Aorta (tissue), 5 donors: ENCODE measurements at regions not wholly inside any gene's neighbourhood (a gene's known extent, or its start where the extent isn't known, plus 50 kb on each side); places are given as distances from the start of the nearest gene placed in this dataset.
"Not testable (repeated sequence)": the region's sequence is repeated elsewhere in the genome, so short reads cannot be mapped to it uniquely, and the experiment has no call there.

Experiments
- ATAC-seq: fragments of 200-7000 bp; cut with Tn5 transposase; one replicate; pipeline ENCODE4 v1.9.1; 2022; ENCODE audit warnings: moderate library complexity; ENCODE audit not compliant: low FRiP score
- DNase-seq, 2 donors: peaks; one replicate each; pipeline ENCODE4 v3.0.0-alpha.2; 2020
- H3K27ac ChIP-seq, 2 donors: one replicate each; pipeline ENCODE4 v1.5.1; 2013; ENCODE audit warnings: low read length in 2 of 2, mild to moderate bottlenecking in 2 of 2, moderate library complexity in 2 of 2, control low read depth in 1 of 2, inconsistent platforms in 1 of 2, low read depth in 1 of 2
- H3K27me3 ChIP-seq, 2 donors: one replicate each; pipeline ENCODE4 v1.6.1; 2013; ENCODE audit warnings: control low read depth in 1 of 2, low read length in 1 of 2, mild to moderate bottlenecking in 1 of 2, moderate library complexity in 1 of 2; ENCODE audit not compliant: insufficient read depth in 2 of 2, control insufficient read depth in 1 of 2
- H3K36me3 ChIP-seq, 2 donors: one replicate each; pipeline ENCODE4 v1.6.1; 2013; ENCODE audit warnings: control low read depth in 1 of 2, low read length in 1 of 2, mild to moderate bottlenecking in 1 of 2; ENCODE audit not compliant: insufficient read depth in 2 of 2, control insufficient read depth in 1 of 2
- H3K4me1 ChIP-seq, 2 donors: one replicate each; pipeline ENCODE4 v1.6.1; 2013; ENCODE audit warnings: low read length in 2 of 2, control low read depth in 1 of 2, mild to moderate bottlenecking in 1 of 2, moderate library complexity in 1 of 2; ENCODE audit not compliant: insufficient read depth in 2 of 2, control insufficient read depth in 1 of 2
- H3K4me3 ChIP-seq, 2 donors: one replicate each; pipeline ENCODE4 v1.5.1; 2013; ENCODE audit warnings: low read length in 2 of 2, control low read depth in 1 of 2, mild to moderate bottlenecking in 1 of 2
- H3K9me3 ChIP-seq: one replicate; pipeline ENCODE4 v1.6.1; 2013; ENCODE audit warnings: mild to moderate bottlenecking, low read length; ENCODE audit not compliant: control insufficient read depth
- WGBS, 2 donors: extraction: QIAGEN DNeasy Blood & Tissue Kit; methylation state at CpG; one replicate each; pipeline ENCODE4 v1.1.7; 2013; 5-methylcytosine and 5-hydroxymethylcytosine counted together
- intact Hi-C, 2 donors: fragments of 100-400 bp; cut with DNase I; formaldehyde crosslinking; loops; one replicate each; pipeline versions ENCODE4 v1.14.2 to v1.15.0; 2022
- donor health status: healthy with polysubstance abuse.
- donor health status: Bipolar disorder and iron deficiency.
- donor health status: DM: no; HTN: no; CAD: no.
- donor health status: DM: no; HTN: no; CAD: no.
- donor health status: DM: yes; HTN: yes; CAD: no.

DNA sequence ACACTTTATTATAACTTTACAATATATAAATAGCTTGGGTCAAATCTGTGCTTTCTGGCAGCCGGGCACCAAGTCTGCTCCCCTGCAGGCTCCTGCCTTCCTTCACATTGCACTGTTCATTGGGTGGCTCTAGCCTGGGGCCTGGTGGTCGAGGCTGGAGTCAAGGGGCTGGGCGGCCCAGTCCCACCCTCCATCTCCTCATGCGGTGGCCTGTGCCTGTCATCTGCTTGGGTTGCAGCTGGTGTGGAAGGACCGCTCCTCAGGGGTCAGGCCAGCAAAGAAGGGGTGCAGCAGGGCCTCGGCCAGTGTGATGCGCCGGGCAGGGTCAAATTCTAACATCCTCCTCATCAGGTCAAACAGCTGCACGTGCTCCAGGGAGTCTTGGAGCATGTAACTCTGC is 106.7 kb upstream of the SLC24A2 start:
- 77 to 80% methylated on average over 7 to 9 of the region's 9 CpGs for WGBS, 2 donors
- intact Hi-C loops, H3K36me3 ChIP-seq, H3K27me3 ChIP-seq, H3K4me3 ChIP-seq, H3K9me3 ChIP-seq, H3K27ac ChIP-seq, DNase-seq, H3K4me1 ChIP-seq: not testable (repeated sequence)
- ATAC-seq = peak; percentile 26

DNA sequence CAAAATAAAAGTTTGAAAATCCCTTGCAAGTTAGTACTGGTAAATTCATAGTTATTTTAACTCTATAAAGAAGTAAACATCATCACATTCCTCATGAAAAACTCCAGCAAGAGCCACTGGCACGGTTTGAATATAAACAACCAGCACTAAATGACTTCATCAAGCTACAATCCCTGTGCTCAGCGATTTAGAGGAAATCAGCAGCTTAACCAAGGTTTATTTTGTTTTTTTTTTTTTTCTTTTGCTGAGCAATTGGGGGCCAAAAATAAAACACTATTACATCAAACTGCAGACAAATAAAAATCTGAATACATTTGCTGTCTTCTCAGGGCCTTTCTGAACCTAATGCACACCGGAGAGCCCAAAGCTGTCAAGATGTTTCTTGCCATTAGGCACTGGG is 106.2 kb upstream of the SLC24A2 start:
- H3K36me3 ChIP-seq = no peaks in the 10 kb centered on the region
- H3K4me1 ChIP-seq = no peaks in the 10 kb centered on the region
- WGBS, 2 donors = 6% methylated on average over 3 of the region's 3 CpGs
- no peak for ATAC-seq
- H3K27ac ChIP-seq = no peak overlapping the region
- DNase-seq = no peak
- H3K9me3 ChIP-seq = no peaks in the 10 kb centered on the region
- no peak overlapping the region for H3K4me3 ChIP-seq
- H3K27me3 ChIP-seq = no peaks in the 10 kb centered on the region
- intact Hi-C loops = no loop called here

DNA sequence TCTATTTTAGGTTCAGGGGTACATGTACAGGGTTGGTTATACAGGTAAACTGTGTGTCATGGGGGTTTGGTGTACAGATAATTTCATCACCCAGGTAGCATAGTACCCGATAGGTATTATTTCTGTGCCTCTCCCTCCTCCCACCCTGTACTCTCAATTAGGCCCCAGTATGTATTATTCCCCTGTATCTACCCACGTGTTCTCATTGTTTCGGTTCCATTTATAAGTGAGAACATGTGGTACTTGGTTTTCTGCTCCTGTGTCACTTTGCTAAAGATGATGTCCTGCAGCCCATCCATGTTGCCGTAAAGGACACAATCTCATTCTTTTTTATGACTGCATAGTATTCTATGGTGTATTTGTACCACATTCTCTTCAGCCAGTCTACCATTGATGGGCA is 96.8 kb upstream of the SLC24A2 start:
- 89 to 90% methylated on average over 4 of the region's 4 CpGs for WGBS, 2 donors
- intact Hi-C loops = no loop called here
- Histone ChIP-seq H3K4me3 (no peak overlapping the region), H3K9me3 (no peaks in the 10 kb centered on the region), H3K27ac (no peak overlapping the region), H3K27me3 (no peaks in the 10 kb centered on the region), H3K36me3 (no peaks in the 10 kb centered on the region), H3K4me1 (no peaks in the 10 kb centered on the region)
- DNase-seq = no peak
- ATAC-seq = no peak

DNA sequence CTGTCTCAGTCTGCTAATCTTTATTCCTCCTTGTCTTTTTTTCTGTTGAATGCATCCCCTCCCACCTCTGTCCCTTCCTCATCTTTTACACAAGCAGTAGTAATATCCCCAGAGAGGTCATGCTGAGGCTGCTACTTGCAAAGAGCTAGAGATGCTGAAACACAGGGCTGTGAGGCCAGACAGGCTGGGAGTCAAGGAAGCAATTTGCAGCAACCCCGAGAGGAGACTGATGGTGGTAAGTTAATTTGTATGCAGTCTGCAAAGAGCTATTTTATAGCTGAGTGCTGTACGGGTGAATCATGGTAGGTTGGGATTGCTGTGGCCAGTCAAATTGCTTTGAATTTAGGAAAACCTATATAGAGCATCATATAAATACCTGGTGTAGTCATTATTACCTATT is 90.2 kb upstream of the SLC24A2 start:
- Histone ChIP-seq H3K36me3 (no peaks in the 10 kb centered on the region), H3K9me3 (no peaks in the 10 kb centered on the region), H3K27ac (no peak overlapping the region), H3K4me3 (no peak overlapping the region), H3K27me3 (peaks cover 0 to 2% of the 10 kb centered on the region in 2 donors), H3K4me1 (no peaks in the 10 kb centered on the region)
- no peak for ATAC-seq
- intact Hi-C loops = no loop called here
- DNase-seq = no peak
- WGBS, 2 donors = 58% methylated on average over 2 of the region's 2 CpGs

DNA sequence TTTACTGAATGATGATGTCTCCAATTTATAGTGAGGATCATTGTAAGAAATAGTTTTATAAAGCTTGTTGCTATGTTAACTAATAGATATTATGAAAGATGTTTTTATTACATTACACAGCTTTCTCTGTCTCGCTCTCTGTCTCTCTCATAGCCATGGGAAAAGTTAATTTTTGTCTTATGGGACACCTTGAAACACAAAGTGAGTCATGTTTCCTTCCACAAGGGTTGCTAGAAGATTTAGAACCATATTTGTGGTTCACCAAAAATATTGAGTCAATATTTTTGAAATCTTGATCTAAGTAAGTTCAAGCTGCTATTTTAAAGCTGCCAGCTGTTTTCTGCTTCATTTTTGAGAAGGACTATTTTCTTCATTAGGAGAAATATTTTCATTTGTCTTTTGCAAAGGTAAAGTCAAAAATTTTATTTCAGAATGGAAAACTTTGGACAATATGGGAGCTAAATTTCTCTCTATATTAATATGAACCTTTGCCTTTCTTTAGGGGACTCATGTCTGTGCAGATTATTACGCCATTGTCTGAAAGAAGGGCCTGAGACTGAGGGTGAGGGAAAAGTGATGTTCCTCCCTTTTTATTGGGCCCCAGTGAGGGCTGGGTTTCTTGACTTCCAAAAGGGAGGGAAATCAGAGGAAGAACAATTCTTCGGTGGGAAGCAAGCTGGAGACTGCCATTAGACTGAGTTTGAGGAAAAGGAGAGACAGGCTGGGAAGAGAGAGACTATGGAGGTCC is 87.9 kb upstream of the SLC24A2 start:
- intact Hi-C loops = no loop called here
- no peaks in the 10 kb centered on the region for H3K4me1 ChIP-seq
- ATAC-seq = no peak
- WGBS, 2 donors = 73 to 75% methylated on average over 3 of the region's 3 CpGs
- no peak for DNase-seq
- H3K9me3 ChIP-seq = peaks cover 5% of the 10 kb centered on the region
- H3K27ac ChIP-seq = no peak overlapping the region
- H3K36me3 ChIP-seq = no peaks in the 10 kb centered on the region
- H3K27me3 ChIP-seq = peaks cover 0 to 4% of the 10 kb centered on the region in 2 donors
- no peak overlapping the region for H3K4me3 ChIP-seq

DNA sequence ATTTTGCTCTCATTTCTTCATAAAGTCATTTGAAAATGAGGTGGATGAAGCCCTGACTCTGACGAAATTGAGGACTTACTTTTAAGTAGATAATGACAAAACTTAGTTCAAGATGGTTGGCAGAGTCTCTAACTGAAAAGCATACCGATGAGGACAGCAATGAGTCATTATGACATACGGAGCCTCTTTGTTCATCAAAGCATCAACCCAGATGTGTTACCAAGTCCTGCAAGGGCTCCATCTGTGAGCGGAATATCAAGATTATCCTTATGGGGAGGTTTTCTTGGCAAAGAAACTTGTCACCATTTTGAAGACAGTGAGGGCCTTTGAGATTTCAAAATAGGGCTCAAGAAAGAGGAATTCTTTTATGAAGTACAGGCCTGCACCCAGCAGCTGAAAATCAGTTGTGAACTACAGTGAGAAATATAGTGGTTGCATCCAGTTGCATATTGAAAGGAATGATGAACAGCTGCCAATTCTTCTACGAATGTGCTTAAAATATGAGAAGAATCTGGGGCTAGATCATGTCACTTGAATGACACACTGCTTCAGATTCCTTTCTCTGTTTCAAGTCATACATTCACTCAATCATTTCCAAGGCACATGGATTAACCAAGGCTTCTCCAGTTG is 86.6 kb upstream of the SLC24A2 start:
- intact Hi-C loops = no loop called here
- H3K27ac ChIP-seq = no peak overlapping the region
- no peaks in the 10 kb centered on the region for H3K4me1 ChIP-seq
- DNase-seq = no peak
- H3K4me3 ChIP-seq = no peak overlapping the region
- ATAC-seq = no peak
- H3K27me3 ChIP-seq = peaks cover 0 to 4% of the 10 kb centered on the region in 2 donors
- WGBS, 2 donors = 73 to 74% methylated on average over 5 of the region's 5 CpGs
- H3K9me3 ChIP-seq = peaks cover 5% of the 10 kb centered on the region
- H3K36me3 ChIP-seq = no peaks in the 10 kb centered on the region

DNA sequence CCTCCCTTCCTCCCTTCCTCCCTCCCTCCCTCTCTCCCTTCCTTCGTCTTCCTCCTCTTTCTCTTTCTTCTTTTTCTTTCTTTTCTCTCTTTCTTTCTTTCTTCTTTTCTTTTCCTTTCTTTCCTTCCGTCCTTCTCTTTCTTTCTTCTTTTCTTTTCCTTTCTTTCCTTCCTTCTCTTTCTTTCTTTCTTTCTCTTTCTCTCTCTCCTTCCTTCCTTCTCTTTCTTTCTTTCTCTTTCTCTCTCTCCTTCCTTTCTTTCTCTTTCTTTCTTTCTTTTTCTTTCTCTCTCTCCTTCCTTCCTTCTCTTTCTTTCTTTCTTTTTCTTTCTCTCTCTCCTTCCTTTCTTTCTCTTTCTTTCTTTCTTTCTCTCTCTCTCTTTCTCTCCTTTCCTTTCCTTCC is 84.4 kb upstream of the SLC24A2 start:
- not testable (repeated sequence) for ATAC-seq

DNA sequence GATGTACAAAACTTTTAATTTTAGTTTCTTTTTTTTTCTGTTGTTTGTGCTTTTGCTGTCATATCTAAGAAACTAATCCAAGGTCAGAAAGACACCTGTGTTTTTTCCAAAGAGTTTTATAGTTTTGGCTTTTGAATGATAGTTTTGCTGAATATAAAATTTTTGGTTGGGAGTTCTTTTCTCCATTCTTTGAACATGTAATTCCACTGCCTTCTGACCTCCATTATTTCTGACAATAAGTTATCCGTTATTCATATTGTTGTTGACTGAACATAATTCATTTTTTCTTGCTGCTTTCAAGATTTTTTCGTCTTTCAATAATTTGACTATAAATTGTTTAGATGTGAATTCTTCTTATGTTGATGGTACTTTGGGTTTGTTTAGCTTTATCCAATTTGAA is 82.2 kb upstream of the SLC24A2 start:
- Histone ChIP-seq H3K4me1 (no peaks in the 10 kb centered on the region), H3K27me3 (peaks cover 0 to 2% of the 10 kb centered on the region in 2 donors), H3K4me3 (no peak overlapping the region), H3K27ac (no peak overlapping the region), H3K9me3 (peaks cover 5% of the 10 kb centered on the region), H3K36me3 (no peaks in the 10 kb centered on the region)
- DNase-seq (no peak), ATAC-seq (no peak)
- intact Hi-C loops = no loop called here
- WGBS, 2 donors = 64 to 84% methylated on average over 2 of the region's 2 CpGs

More for the DNA sequence above, 84.4 kb upstream of the SLC24A2 start:
- WGBS, 2 donors = 62 to 76% methylated on average over 2 of the region's 2 CpGs
- H3K27ac ChIP-seq, intact Hi-C loops, H3K9me3 ChIP-seq, H3K4me3 ChIP-seq, DNase-seq, H3K36me3 ChIP-seq, H3K4me1 ChIP-seq, H3K27me3 ChIP-seq: not testable (repeated sequence)

DNA sequence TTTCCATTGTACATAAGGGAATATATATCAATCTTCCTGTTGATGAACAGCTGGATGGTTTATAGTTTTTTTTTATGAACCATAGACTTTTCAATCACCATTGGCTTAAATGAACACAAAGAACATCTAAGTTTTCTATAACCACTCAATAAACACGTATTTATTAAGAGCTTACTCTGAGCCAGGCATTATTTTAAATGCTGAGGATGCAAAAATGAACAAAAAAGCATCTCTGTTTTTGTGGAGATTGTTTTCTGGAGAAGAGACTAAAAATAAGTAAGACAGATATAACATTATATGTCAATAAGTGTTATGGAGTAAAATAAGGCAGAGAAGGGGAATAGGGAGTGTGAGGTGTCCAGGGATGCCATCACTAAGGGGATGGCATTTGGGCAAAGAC is 52.1 kb upstream of the SLC24A2 start:
- DNase-seq (no peak), ATAC-seq (no peak)
- Histone ChIP-seq H3K27me3 (no peaks in the 10 kb centered on the region), H3K9me3 (no peaks in the 10 kb centered on the region), H3K4me3 (no peak overlapping the region), H3K36me3 (no peaks in the 10 kb centered on the region), H3K4me1 (no peaks in the 10 kb centered on the region), H3K27ac (no peak overlapping the region)
- intact Hi-C loops = no loop called here
- 41 to 47% methylated on average over 1 of the region's 1 CpG for WGBS, 2 donors
